HepG2 (cell line): ENCODE measurements at regions not wholly inside any gene's neighbourhood (a gene's known extent, or its start where the extent isn't known, plus 50 kb on each side); places are given as distances from the start of the nearest gene placed in this dataset.

Experiments
- ATAC-seq: fragments of 200-7000 bp; cut with Tn5 transposase; 3 replicates; pipeline ENCODE4 v1.9.1; 2020; ENCODE audit warnings: mild to moderate bottlenecking, moderate library complexity
- BruUV-seq: library from RNA; stranded (reverse); fragments of 400-500 nt; replicated peaks from 2 replicates; lab custom pipeline; 2021; lab: Mats Ljungman, UMichigan
- CTCF ChIA-PET: fragments of 300-600 bp; formaldehyde crosslinking; extraction: SDS; loops from one replicate; lab custom pipeline; 2021; ENCODE audit warnings: low total read pairs, inconsistent platforms, low intra/inter-chr PET ratio; lab: Yijun Ruan, JAX
- POLR2A ChIA-PET: fragments of 350-600 bp; sonication (Branson Sonifier 250); formaldehyde crosslinking; loops from one replicate; lab custom pipeline; 2020; ENCODE audit warnings: antibody characterized with exemption, inconsistent platforms; lab: Yijun Ruan, JAX
- DNase-seq: peaks from one replicate; pipeline ENCODE4 v3.0.0-alpha.2; 2015; ENCODE audit warnings: low spot score
- FAIRE-seq: peaks from 3 replicates; lab custom pipeline; 2011; peaks lifted over from hg19 to GRCh38; lab: Jason Lieb, UNC
- H2AFZ ChIP-seq: one replicate; pipeline ENCODE4 v1.6.1; 2011; ENCODE audit warnings: low read length, inconsistent platforms
- H3K27ac ChIP-seq: fragments of 300-600 bp; 3 replicates; pipeline ENCODE4 v1.8.0; 2011; ENCODE audit warnings: mixed run types, mild to moderate bottlenecking, mixed read lengths, low read length, inconsistent platforms; ENCODE audit not compliant: insufficient read depth; ENCODE audit errors: extremely low read length
- H3K27me3 ChIP-seq, 2 experiments: fragments of 200-600 bp in 1 of 2; 2 replicates in 1 of 2; 3 replicates in 1 of 2; pipeline versions ENCODE4 v1.6.0 to v1.8.0; 2011; ENCODE audit warnings: low read length in 2 of 2, mild to moderate bottlenecking in 2 of 2, moderate library complexity in 2 of 2, inconsistent platforms in 1 of 2; ENCODE audit not compliant: insufficient read depth in 2 of 2, control insufficient read depth in 1 of 2
- H3K36me3 ChIP-seq, 2 experiments: fragments of 200-600 bp in 1 of 2; replicated peaks in 1 of 2; 2 replicates in 1 of 2; 3 replicates in 1 of 2; pipeline versions ENCODE4 v1.5.1 to v1.8.0; 2011; ENCODE audit warnings: low read length in 2 of 2, inconsistent platforms in 1 of 2; ENCODE audit not compliant: insufficient read depth in 2 of 2, control insufficient read depth in 1 of 2
- H3K4me1 ChIP-seq: 2 replicates; pipeline ENCODE4 v1.5.1; 2012; ENCODE audit warnings: low read length, inconsistent platforms; ENCODE audit not compliant: insufficient read depth
- H3K4me2 ChIP-seq: 2 replicates; pipeline ENCODE4 v1.6.0; 2011; ENCODE audit warnings: low read depth, low read length, inconsistent platforms
- H3K4me3 ChIP-seq, 3 experiments: fragments of 200-600 bp in 1 of 3; sonication (generic), shearing (Covaris generic) in 1 of 3; replicated peaks in 1 of 3; 2 replicates each; pipeline ENCODE4 v1.5.1; 2011 to 2016; ENCODE audit warnings: low read length in 3 of 3, inconsistent platforms in 2 of 3, low read depth in 2 of 3, mild to moderate bottlenecking in 2 of 3, control low read depth in 1 of 3, mixed read lengths in 1 of 3; ENCODE audit not compliant: insufficient read depth in 1 of 3
- H3K79me2 ChIP-seq: one replicate; pipeline ENCODE4 v1.6.1; 2011; ENCODE audit warnings: low read length, inconsistent platforms; ENCODE audit not compliant: insufficient read depth
- H3K9ac ChIP-seq: 2 replicates; pipeline ENCODE4 v1.6.0; 2011; ENCODE audit warnings: mild to moderate bottlenecking, low read depth, low read length, inconsistent platforms; ENCODE audit not compliant: insufficient read depth
- H3K9me3 ChIP-seq: 2 replicates; pipeline ENCODE4 v1.5.1; 2012; ENCODE audit warnings: mild to moderate bottlenecking, low read length
- H4K20me1 ChIP-seq: 2 replicates; pipeline ENCODE4 v1.6.0; 2011; ENCODE audit warnings: inconsistent platforms, mild to moderate bottlenecking, low read length, moderate library complexity; ENCODE audit not compliant: insufficient read depth
- ATF2 ChIP-seq: sonication (generic); formaldehyde crosslinking; IDR thresholded peaks from 2 replicates; pipeline ENCODE4 v1.4.0; 2020; ENCODE audit warnings: missing genetic modification reagents
- BATF2 ChIP-seq: sonication (generic); formaldehyde crosslinking; IDR thresholded peaks from 2 replicates; pipeline ENCODE4 v1.8.0; 2022; ENCODE audit warnings: mild to moderate bottlenecking, missing genetic modification reagents, moderate library complexity
- IRF2 ChIP-seq: IDR thresholded peaks from 2 replicates; pipeline ENCODE4 v1.6.1; 2018; ENCODE audit warnings: missing genetic modification reagents, missing compliant biosample characterization
- MLXIP ChIP-seq: sonication (generic); formaldehyde crosslinking; IDR thresholded peaks from 2 replicates; pipeline ENCODE4 v1.9.0; 2021; ENCODE audit warnings: missing genetic modification reagents, borderline replicate concordance
- SKI ChIP-seq: fragments of 450-650 bp; IDR thresholded peaks from one replicate; pipeline ENCODE4 v1.6.1; 2018; ENCODE audit warnings: mild to moderate bottlenecking; ENCODE audit not compliant: partially characterized antibody
- SNAPC4 ChIP-seq: sonication (generic); formaldehyde crosslinking; IDR thresholded peaks from 2 replicates; pipeline ENCODE4 v1.4.0; 2020; ENCODE audit warnings: mild to moderate bottlenecking, missing genetic modification reagents
- TGIF2 ChIP-seq: IDR thresholded peaks from 2 replicates; pipeline ENCODE4 v1.6.1; 2016; ENCODE audit warnings: control low read depth, missing compliant biosample characterization
- ZFP82 ChIP-seq: sonication (generic); formaldehyde crosslinking; IDR thresholded peaks from 2 replicates; pipeline ENCODE4 v1.5.1; 2020; ENCODE audit warnings: mild to moderate bottlenecking, missing genetic modification reagents, borderline replicate concordance
- ZNF574 ChIP-seq: sonication (generic); formaldehyde crosslinking; IDR thresholded peaks from 2 replicates; pipeline ENCODE4 v1.4.0; 2020; ENCODE audit warnings: missing genetic modification reagents
- ZNF841 ChIP-seq: sonication (generic); formaldehyde crosslinking; IDR thresholded peaks from 2 replicates; pipeline ENCODE4 v1.8.1; 2023; ENCODE audit warnings: missing genetic modification reagents, borderline replicate concordance
- WGBS: methylation state at CpG from one replicate; pipeline ENCODE4 v1.1.6; 2017; ENCODE audit warnings: low lambda C conversion rate; 5-methylcytosine and 5-hydroxymethylcytosine counted together
- in situ Hi-C: cut with HindIII; loops from 2 replicates; pipeline ENCODE4 v1.10.0; 2017; ENCODE audit warnings: low pct_unique_long_range_greater_than_20kb; ENCODE audit not compliant: extremely low pct_ligation_motif_present
- intact Hi-C: fragments of 100-400 bp; cut with micrococcal nuclease; formaldehyde crosslinking; loops from one replicate; pipeline ENCODE4 v1.10.0; 2022; ENCODE audit not compliant: unreplicated experiment

GRCh38 chr17:71392715-71393567 is 727.9 kb upstream of the SOX9 start:
- DNase-seq (no peak), FAIRE-seq (no peak), ATAC-seq (no peak)
- Histone ChIP-seq H3K79me2 (no peaks in the 10 kb centered on the region), H3K4me3 (no peak overlapping the region), H3K27ac (no peak overlapping the region), H4K20me1 (no peaks in the 10 kb centered on the region), H3K4me2 (no peak overlapping the region), H3K9ac (no peak overlapping the region), H3K4me1 (no peaks in the 10 kb centered on the region), H2AFZ (no peak overlapping the region), H3K36me3 (no peaks in the 10 kb centered on the region), H3K9me3 (peaks cover 32% of the 10 kb centered on the region), H3K27me3 (no peaks in the 10 kb centered on the region)
- in situ Hi-C loops = no loop called here
- intact Hi-C loops = no loop called here
- ChIA-PET CTCF (no interaction called here), POLR2A (no interaction called here)
- BruUV-seq = no TSS peak
- 2% methylated on average over 4 of the region's 4 CpGs for WGBS
- no peak for TF ChIP-seq ATF2
- TF ChIP-seq ZNF574 (CRISPR knock-in tag) = no peak
- no peak for TF ChIP-seq SKI
- no peak for TF ChIP-seq ZNF841
- no peak for TF ChIP-seq MLXIP (CRISPR knock-in tag)
- TF ChIP-seq ZFP82 (CRISPR knock-in tag) = no peak
- no peak for TF ChIP-seq IRF2 (CRISPR knock-in tag)
- TF ChIP-seq BATF2 (CRISPR knock-in tag) = no peak
- no peak for TF ChIP-seq SNAPC4 (CRISPR knock-in tag)
- TF ChIP-seq TGIF2 (CRISPR knock-in tag) = no peak
